ENCODE measurements at regions not wholly inside any gene's neighbourhood (a gene's known extent, or its start where the extent isn't known, plus 50 kb on each side); places are given as distances from the start of the nearest gene placed in this dataset.

GRCh38 chr12:58463051-58463450 is 457.3 kb downstream of the LRIG3 start:
- DNase-seq (ENCODE audit: missing footprints) = no peak
- no peak for ATAC-seq
- intact Hi-C loops (cut with DNase I) = no loop called here

GRCh38 chr12:58465418-58465817 is 454.9 kb downstream of the LRIG3 start:
- no peak for DNase-seq (ENCODE audit: missing footprints)
- intact Hi-C loops (cut with DNase I) = no loop called here
- no peak for ATAC-seq

GRCh38 chr12:58470266-58471010 is 449.9 kb downstream of the LRIG3 start:
- intact Hi-C loops (cut with DNase I) = no loop called here
- ATAC-seq (no peak), DNase-seq (ENCODE audit: missing footprints) (no peak)

GRCh38 chr12:58479401-58479800 is 440.9 kb downstream of the LRIG3 start:
- DNase-seq (ENCODE audit: missing footprints) (no peak), ATAC-seq (no peak)
- intact Hi-C loops (cut with DNase I) = no loop called here

- DNase-seq (ENCODE audit: missing footprints) (no peak), ATAC-seq (no peak)
- intact Hi-C loops (cut with DNase I) = no loop called here
Observed at GRCh38 chr12:58481811-58482210, 438.5 kb downstream of the LRIG3 start.

- ATAC-seq = no peak
- DNase-seq (ENCODE audit: missing footprints) = no peak
- intact Hi-C loops (cut with DNase I) = no loop called here
Observed at GRCh38 chr12:58487255-58487654, 433.0 kb downstream of the LRIG3 start.

- intact Hi-C loops (cut with DNase I) = no loop called here
- ATAC-seq = no peak
- DNase-seq (ENCODE audit: missing footprints) = no peak
Observed at GRCh38 chr12:58487678-58488161, 432.6 kb downstream of the LRIG3 start.

- intact Hi-C loops (cut with DNase I) = no loop called here
- ATAC-seq (no peak), DNase-seq (ENCODE audit: missing footprints) (no peak)
Observed at GRCh38 chr12:58489394-58489793, 430.9 kb downstream of the LRIG3 start.

- ATAC-seq (no peak), DNase-seq (ENCODE audit: missing footprints) (no peak)
- intact Hi-C loops (cut with DNase I) = no loop called here
Observed at GRCh38 chr12:58491306-58491705, 429.0 kb downstream of the LRIG3 start.

GRCh38 chr12:58496411-58497190 is 423.7 kb downstream of the LRIG3 start:
- ATAC-seq = no peak
- intact Hi-C loops (cut with DNase I) = no loop called here
- no peak for DNase-seq (ENCODE audit: missing footprints)

GRCh38 chr12:58500399-58500798 is 419.9 kb downstream of the LRIG3 start:
- DNase-seq (ENCODE audit: missing footprints) (no peak), ATAC-seq (no peak)
- intact Hi-C loops (cut with DNase I) = no loop called here

- no peak for ATAC-seq
- no peak for DNase-seq (ENCODE audit: missing footprints)
- intact Hi-C loops (cut with DNase I) = no loop called here
Observed at GRCh38 chr12:58502226-58502625, 418.1 kb downstream of the LRIG3 start.

- intact Hi-C loops (cut with DNase I) = no loop called here
- DNase-seq (ENCODE audit: missing footprints) = no peak
- no peak for ATAC-seq
Observed at GRCh38 chr12:58502841-58503240, 417.5 kb downstream of the LRIG3 start.

GRCh38 chr12:58503731-58504130 is 416.6 kb downstream of the LRIG3 start:
- intact Hi-C loops (cut with DNase I) = no loop called here
- DNase-seq (ENCODE audit: missing footprints) (no peak), ATAC-seq (no peak)

- intact Hi-C loops (cut with DNase I) = no loop called here
Observed at GRCh38 chr12:58504143-58504938, 416.0 kb downstream of the LRIG3 start.

GRCh38 chr12:58509116-58509885 is 411.0 kb downstream of the LRIG3 start:
- no peak for DNase-seq (ENCODE audit: missing footprints)
- intact Hi-C loops (cut with DNase I) = no loop called here
- no peak for ATAC-seq

More at GRCh38 chr12:58504143-58504938, 416.0 kb downstream of the LRIG3 start:
- no peak for ATAC-seq
- DNase-seq (ENCODE audit: missing footprints) = no peak

- DNase-seq (ENCODE audit: missing footprints) = no peak
- no peak for ATAC-seq
- intact Hi-C loops (cut with DNase I) = no loop called here
Observed at GRCh38 chr12:58513301-58513834, 406.9 kb downstream of the LRIG3 start.

- intact Hi-C loops (cut with DNase I) = no loop called here
- no peak for ATAC-seq
- no peak for DNase-seq (ENCODE audit: missing footprints)
Observed at GRCh38 chr12:58513852-58514251, 406.5 kb downstream of the LRIG3 start.
